Endothelial cell (in vitro differentiated cells): ENCODE measurements at regions not wholly inside any gene's neighbourhood (a gene's known extent, or its start where the extent isn't known, plus 50 kb on each side); places are given as distances from the start of the nearest gene placed in this dataset.

Experiments
- DNase-seq: peaks from one replicate; pipeline ENCODE4 v3.0.0; 2021; ENCODE audit warnings: low spot score
- H3K27ac Mint-ChIP-seq: one replicate; pipeline ENCODE4 v1.8.0; 2021; ENCODE audit warnings: mixed read lengths, inconsistent platforms; ENCODE audit not compliant: unreplicated experiment
- H3K27me3 Mint-ChIP-seq: one replicate; pipeline ENCODE4 v1.8.0; 2021; ENCODE audit warnings: mild to moderate bottlenecking, moderate library complexity, mixed read lengths, inconsistent platforms; ENCODE audit not compliant: unreplicated experiment
- H3K36me3 Mint-ChIP-seq: one replicate; pipeline ENCODE4 v1.8.0; 2021; ENCODE audit warnings: mild to moderate bottlenecking, low read depth, mixed read lengths, inconsistent platforms; ENCODE audit not compliant: unreplicated experiment
- H3K4me1 Mint-ChIP-seq: one replicate; pipeline ENCODE4 v1.8.0; 2021; ENCODE audit warnings: mild to moderate bottlenecking, mixed read lengths, inconsistent platforms; ENCODE audit not compliant: unreplicated experiment
- H3K4me3 Mint-ChIP-seq: one replicate; pipeline ENCODE4 v1.8.0; 2021; ENCODE audit warnings: mild to moderate bottlenecking, mixed read lengths, inconsistent platforms; ENCODE audit not compliant: unreplicated experiment
- H3K9me3 Mint-ChIP-seq: one replicate; pipeline ENCODE4 v1.8.0; 2021; ENCODE audit warnings: mixed read lengths, inconsistent platforms; ENCODE audit not compliant: unreplicated experiment
- TF ChIP-seq, protein P1 (sequence below): fragments of 200-600 bp; sonication (generic); IDR thresholded peaks from one replicate; pipeline ENCODE4 v1.5.0; 2021; ENCODE audit warnings: antibody characterized with exemption; ENCODE audit not compliant: unreplicated experiment

DNA sequence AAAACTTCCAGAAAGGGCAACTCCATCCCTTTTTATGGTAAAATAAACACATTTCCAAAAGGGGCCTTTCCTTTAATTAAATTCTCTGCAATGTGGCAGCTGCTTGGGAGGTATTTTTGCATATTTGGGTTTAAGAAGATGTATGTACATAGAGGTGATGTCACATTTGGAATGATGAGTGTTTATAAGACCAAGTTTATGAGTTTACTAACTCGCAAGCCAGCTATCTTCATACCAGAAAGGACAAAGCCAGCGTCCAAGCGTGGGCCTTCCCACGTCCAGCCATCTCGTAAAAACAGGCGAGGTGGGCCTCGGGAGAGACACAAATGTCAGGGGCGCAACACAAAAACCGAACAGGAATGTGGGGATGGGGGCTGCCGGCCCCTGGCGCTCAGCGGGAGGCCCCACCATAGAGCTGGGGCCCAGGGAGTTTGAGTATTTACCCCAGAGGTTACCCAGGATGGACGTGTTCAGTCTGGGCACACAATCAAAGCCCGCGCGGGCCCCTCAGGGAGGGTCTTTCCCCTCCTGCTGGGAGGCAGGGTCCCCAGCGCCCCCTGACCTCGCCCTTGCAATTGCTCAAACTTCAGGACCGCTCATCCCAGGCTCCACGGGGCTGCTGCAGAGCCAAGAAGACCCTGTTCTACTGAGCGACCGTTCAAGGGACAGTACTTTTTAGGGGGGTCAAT lies 137.3 kb downstream of the TWIST2 start:
- Mint-ChIP-seq H3K27ac (no peak overlapping the region), H3K4me3 (no peak overlapping the region), H3K36me3 (no peaks in the 10 kb centered on the region), H3K4me1 (no peaks in the 10 kb centered on the region), H3K27me3 (no peaks in the 10 kb centered on the region), H3K9me3 (no peaks in the 10 kb centered on the region)
- no peak for DNase-seq
- TF ChIP-seq, protein P1, sequence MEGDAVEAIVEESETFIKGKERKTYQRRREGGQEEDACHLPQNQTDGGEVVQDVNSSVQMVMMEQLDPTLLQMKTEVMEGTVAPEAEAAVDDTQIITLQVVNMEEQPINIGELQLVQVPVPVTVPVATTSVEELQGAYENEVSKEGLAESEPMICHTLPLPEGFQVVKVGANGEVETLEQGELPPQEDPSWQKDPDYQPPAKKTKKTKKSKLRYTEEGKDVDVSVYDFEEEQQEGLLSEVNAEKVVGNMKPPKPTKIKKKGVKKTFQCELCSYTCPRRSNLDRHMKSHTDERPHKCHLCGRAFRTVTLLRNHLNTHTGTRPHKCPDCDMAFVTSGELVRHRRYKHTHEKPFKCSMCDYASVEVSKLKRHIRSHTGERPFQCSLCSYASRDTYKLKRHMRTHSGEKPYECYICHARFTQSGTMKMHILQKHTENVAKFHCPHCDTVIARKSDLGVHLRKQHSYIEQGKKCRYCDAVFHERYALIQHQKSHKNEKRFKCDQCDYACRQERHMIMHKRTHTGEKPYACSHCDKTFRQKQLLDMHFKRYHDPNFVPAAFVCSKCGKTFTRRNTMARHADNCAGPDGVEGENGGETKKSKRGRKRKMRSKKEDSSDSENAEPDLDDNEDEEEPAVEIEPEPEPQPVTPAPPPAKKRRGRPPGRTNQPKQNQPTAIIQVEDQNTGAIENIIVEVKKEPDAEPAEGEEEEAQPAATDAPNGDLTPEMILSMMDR = no peak

DNA sequence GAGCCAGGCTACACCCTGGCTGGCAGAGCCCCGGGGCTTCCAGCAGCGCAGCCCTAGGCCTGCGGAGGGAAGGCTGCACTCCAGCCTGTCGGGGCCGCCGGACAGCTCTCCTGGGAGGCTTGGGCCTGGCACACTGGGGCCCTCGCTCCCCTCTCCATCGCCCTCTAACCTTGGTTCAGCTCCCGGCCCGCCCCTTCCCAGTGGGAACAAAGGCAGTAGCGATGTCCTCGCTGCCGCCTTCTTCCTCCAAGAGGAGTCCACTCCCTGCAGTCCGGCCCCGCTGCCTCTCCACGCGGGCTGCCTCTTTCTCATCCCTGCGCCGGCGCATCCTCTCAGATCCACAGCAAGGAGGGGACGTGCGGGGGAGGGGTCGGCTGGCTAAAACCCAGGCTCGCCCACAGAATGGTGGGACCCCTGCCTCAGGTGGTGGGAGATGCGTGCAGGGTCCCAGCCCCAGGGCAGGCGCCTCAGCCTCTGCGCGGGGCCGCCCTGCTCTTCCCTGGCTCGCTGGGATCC lies 138.1 kb downstream of the TWIST2 start:
- Mint-ChIP-seq H3K4me1 (no peaks in the 10 kb centered on the region), H3K36me3 (no peaks in the 10 kb centered on the region), H3K4me3 (no peak overlapping the region), H3K27ac (no peak overlapping the region), H3K27me3 (no peaks in the 10 kb centered on the region), H3K9me3 (no peaks in the 10 kb centered on the region)
- DNase-seq = no peak
- TF ChIP-seq, protein P1 = no peak

DNA sequence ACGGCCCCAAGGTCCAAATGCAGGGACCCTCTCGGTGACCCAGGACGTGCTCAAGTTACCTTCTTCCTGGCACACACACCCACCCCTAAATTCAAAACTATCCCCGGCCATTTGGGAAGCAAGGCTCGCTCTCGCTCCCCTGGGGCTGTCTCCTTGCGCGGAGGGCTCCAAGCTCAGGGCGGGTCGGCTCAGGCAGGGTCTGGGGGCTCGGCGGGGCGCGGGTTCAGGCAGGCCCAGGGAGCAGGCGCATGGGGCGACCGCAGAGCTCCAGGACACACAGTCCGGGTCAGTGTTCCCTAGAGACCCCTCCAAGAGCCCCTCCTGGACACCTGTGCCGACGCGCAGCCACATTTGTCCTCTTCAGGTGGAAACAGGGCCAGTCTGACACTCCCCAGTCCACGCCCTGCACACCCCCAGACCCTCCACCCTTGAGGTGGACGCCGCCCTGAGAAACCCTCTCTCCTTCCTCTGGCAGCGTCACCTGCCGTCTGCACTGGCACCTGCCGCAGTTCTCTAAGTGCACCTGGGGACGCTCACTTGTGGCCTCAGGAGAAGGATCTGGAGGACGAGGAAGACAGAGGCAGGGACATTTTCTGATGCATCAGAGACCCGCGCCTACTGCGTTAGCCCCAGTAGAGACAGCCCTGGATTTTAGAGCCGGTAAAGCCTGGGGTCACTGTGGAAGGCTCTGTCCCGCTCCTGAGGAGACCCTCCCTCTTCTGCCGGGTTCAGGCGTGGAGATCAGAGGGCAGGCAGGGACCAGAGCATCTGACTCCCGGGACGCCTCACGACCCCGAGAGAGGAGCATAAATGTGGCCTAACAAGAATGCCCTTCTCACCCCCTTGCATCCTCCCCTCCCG lies 138.8 kb downstream of the TWIST2 start:
- Mint-ChIP-seq H3K36me3 (no peaks in the 10 kb centered on the region), H3K9me3 (peaks cover 4% of the 10 kb centered on the region), H3K4me1 (no peaks in the 10 kb centered on the region), H3K27ac (no peak overlapping the region), H3K4me3 (no peak overlapping the region), H3K27me3 (no peaks in the 10 kb centered on the region)
- TF ChIP-seq, protein P1 = no peak
- DNase-seq = no peak

DNA sequence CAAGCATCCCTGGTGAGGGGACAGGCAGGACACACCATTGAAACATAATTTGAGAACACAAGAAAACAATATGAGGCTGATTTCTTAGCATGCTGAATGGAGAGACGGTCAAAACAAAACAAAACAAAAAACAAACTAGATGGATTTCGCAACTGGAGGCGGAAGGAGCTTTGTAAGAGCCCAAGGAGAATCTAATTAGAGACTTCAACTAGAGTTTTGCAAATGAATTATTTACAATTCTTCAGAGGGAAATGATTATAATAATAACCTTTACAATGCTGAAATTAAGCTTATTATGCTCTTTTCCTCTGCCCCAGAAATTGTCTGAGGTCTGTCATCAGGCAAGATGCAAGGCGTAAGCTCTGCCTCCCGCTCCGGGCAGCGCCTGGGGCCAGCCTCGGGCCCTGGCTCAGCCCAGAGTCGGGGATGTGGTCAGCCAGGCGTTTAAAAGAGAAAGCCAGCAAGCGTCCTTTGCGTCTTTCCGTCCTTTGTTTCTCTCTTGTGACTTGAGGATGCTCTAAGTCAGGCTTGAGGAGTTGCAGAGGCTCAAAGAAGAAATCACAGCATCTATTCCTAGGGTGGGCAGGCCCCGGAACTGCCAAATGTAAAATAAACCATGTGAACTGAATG lies 139.6 kb downstream of the TWIST2 start:
- Mint-ChIP-seq H3K36me3 (no peaks in the 10 kb centered on the region), H3K4me3 (no peak overlapping the region), H3K27ac (no peak overlapping the region), H3K4me1 (no peaks in the 10 kb centered on the region), H3K9me3 (peaks cover 4% of the 10 kb centered on the region), H3K27me3 (no peaks in the 10 kb centered on the region)
- no peak for DNase-seq
- TF ChIP-seq, protein P1 = no peak
